GM18907 (cell line): ENCODE measurements at regions not wholly inside any gene's neighbourhood (a gene's known extent, or its start where the extent isn't known, plus 50 kb on each side); places are given as distances from the start of the nearest gene placed in this dataset.

Experiments used
- ATAC-seq: cut with Tn5 transposase; IDR thresholded peaks from one replicate; pipeline ENCODE4 v1.9.1; 2021; ENCODE audit warnings: mild to moderate bottlenecking, moderate library complexity; ENCODE audit not compliant: unreplicated experiment

DNA sequence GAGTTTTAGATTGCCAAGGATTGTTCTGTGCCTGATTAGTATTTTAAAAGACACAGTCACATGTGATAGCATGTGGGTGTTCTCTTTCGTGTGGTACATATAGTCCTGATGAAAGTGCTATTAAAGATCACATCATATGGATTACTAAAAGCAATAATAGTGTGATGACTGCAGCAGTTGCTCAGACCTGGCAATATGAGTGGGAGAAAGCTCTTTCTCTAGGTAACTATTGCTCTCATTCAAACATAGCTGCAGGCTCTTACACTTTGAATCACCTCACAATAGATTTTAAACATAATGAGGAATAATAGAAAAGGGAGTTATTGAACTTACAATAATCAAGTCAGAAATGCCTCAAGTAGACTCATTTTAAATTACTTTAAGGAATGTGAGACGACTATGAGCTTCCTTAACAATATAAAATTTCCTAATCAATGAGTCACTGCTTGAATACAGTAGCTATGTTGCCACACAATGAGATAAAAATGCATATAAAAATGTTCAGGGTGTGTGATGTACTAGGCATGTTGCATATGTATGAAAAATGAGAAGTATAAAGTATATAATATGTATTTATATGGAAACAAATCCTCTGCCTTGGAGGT is 452.1 kb downstream of the TMX3 start:
- no peak for ATAC-seq

DNA sequence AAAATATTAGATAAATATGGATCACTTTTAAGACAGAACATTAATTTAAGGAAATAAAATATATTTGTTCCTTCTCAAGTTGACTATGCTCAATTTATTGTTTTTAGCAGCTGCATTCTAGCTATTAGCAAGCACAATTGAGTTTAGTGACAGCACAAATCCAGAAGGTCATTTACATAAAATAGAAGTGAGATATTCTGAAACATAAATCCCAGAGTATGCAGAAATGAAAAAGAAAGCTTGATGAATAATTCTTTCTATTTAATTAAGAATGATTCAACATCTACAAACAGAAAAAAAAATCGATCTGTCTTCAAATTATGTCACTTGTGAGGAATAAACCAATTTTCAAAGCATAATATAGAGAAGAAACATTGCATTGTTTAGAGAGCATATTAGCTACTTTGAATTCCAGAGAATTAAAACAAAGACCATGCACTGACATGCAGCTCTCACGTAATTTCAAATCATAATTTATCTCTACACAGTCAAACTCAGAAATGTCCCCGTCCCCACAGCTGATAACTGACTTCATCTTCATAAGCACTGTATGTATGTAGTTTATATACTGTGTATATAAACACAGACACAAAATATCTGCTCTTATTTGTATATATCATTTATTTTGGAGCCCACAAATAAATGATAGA is 458.4 kb downstream of the TMX3 start:
- ATAC-seq = no peak

DNA sequence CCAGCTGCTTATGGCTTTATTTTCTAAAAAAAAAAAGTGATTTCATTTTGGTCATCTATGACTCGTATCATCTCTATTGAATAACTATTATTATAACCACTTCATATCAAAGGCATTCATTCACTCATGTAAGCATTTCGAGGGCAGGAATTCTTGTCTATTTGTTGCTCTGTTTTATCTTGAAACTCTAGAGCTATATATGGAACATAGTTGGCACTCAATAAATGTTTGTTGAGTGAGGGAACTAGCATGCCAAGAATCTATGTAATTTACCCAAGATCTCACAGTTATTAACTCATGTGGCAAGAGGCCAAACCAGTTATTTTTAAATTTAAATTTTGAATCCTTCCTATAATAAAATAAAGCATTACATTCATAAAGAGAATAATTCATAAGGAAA is 470.1 kb downstream of the TMX3 start:
- no peak for ATAC-seq

DNA sequence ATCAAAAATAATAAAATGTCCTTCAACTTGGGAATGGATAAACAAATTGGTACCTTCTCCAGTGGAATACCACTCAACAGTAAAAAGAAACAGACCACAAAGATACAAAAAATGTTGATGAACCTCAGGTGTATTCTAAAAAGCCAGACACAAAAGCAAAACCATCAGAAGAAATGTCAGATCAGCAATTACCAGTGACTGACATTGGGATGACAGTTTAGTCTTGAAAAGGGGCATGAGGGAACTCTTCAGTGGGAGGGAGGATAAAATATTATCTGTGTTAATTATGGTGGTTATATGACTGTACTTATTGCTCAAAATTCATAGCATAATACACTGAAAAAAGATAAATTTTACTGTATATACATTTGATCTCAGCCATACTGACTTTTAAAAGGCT is 473.0 kb downstream of the TMX3 start:
- ATAC-seq = no peak

DNA sequence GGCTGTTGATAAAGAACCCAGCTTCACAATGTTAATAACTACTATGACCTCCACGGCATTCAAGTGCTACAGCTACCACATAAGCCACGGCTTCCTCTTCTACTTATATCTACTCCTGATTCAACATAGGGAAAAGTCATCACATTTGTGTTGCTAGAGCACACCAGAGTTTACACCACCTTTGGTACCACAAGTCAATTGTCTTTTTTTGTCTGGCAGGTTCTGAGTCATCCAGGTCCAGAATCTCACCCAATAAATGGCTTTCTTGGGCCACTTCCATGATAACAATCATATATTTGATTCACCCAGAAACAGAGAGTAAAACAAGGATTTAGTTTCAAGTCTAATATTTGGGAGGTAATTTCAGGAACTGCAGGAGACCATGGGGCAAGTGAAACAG is 480.2 kb downstream of the TMX3 start:
- no peak for ATAC-seq

DNA sequence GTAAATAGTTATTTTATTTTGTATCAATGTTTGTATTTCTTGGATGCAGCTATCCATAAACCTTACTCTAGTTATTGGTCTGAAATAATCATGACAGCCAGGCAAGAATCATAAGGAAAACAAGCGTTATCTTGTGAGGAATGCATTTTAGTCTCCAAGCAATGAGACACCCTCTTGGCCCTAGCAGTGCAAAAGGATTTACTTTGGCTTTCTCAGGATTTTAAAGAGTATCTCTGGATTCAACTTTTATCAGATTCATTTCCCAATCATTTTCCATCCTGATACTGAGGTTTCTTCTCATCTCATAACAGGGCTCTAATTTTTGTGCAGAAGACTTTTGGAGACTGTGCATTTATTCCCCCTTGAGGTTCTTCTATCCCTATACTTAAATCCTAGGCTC is 480.8 kb downstream of the TMX3 start:
- no peak for ATAC-seq

DNA sequence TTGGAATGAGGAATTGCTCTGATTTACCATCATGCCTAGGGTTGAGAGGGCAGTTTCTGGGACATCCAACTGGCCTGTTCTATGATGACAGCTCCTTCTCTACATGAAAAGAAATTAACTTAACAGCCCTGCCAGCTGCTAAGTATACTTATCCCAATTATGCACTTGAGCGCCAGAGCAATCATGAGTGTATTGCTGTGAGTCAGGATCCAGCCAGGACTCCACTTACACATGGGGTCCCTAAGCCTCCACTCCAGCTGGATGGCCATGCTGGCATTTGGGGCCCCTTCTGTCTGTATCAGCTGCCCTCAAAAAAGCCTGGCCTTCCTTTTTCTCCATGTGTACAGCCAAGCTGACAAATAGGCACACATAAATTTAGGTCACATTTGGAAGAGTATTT is 481.9 kb downstream of the TMX3 start:
- no peak for ATAC-seq

DNA sequence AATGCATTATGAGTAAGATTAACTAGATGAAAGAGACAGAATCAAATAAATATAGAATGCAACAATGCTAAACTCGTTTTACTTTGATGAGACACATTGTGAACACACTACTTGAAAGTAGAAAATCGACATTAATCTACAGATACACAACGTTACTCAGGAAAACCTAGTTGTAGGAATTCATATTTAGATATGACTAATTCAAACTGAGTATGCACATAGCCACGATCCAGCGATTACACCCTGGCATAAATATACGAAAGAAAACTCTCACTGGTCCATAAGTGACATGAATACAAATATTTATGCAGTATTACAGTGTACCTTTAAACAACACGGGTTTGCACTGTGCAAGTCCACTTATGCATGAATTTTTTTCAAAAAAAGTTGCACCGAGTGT is 485.6 kb downstream of the TMX3 start:
- no peak for ATAC-seq

DNA sequence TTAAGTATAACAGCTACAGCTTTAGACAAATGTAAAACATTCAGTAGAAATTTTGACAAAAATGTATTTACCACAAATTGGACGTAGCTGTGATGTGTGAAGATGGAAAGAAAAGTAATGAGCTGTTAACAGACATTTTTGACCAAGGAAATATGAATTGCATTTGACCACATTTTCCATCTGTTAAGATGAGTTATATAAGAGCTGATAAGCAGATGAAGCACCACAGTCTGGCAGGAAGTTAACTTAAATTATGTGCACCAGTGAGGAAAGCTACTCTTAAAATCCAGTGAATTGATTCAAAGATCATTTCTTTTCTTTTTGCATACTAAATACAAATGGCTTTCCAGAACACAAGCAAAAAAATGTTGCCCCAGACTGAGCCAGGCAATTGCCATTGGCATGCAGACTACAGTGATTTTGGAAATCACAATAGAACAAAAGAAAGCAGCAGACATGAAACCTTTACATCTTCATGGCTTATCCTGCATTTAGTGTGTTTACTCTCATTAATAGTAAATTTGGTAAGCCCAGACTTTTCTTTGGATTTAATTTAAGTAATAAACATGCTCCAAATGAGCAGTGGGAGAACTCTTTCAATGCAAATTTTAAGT is 493.7 kb downstream of the TMX3 start:
- ATAC-seq = no peak

DNA sequence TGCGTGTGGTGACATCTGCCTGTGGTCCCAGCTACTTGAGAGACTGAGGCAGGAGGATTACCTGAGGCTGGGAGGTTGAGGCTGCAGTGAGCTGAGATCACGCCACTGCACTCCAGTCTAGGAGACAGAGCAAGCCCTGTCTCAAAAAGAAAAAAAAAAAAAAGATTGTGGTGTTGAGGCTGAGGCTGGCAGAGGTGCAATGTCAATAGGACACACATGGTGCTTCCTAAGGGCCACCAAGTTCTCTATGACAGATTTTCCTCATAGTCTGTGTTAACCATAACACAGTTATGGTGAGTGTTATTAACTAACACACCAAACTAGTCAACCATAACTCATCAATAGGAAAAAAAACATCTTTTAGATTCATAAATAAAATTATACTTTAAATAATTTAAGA is 494.4 kb downstream of the TMX3 start:
- ATAC-seq = no peak

DNA sequence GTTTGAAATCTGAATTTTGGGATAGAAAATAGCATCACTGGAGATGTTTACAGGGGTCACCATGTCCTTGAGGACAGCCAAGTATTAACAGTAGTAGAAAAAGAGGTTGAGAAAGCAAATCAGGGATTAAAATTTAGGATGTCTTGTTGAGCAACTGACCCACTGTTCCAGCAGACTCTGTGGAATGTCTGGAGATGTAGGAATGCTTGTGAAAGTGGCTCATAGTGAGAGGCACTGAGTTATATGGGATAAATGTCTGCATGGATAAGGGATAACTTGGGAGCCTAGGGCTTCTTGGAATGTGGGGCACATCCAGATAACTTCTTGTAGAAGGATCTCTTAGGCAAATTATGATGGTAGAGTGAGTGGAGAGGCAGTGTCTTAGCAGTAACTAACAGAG is 495.0 kb downstream of the TMX3 start:
- ATAC-seq = no peak

DNA sequence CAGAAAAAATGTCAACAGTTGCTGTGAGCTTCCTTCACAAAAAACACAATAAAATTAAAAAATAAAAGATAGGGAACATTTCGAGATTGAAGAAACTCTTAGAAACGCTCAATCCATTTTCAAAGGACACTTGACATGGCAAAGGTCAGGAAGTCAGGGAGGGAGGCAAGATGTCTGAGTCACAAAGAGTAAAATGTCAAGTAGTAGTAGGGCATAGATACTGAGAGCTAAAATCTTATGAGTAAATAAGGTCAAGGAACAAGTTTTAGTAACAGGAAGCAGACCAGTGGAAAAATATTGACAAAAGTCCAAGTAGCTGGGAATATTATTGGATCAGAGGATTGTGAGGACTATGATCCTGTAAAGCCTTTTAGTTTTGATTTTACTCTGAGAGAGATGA is 495.6 kb downstream of the TMX3 start:
- no peak for ATAC-seq

DNA sequence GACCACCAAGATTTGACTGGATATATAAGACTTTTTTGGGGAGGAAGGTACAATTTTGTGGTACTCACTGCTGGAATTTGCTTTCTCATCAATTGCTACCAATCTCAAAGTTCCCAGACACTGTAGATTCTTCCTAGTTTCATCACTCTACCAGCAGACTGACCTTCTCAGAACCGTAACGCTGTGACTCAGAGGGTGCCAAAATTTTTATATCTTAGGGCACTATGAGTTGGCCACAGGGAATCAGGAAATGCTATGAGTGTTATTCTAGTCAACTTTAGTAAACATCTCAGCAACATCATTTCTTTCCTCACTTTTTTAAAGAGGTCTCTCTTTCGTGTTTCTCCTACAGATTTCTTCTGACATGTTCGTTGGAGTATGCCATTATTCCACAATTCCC is 499.0 kb downstream of the TMX3 start:
- ATAC-seq = no peak

DNA sequence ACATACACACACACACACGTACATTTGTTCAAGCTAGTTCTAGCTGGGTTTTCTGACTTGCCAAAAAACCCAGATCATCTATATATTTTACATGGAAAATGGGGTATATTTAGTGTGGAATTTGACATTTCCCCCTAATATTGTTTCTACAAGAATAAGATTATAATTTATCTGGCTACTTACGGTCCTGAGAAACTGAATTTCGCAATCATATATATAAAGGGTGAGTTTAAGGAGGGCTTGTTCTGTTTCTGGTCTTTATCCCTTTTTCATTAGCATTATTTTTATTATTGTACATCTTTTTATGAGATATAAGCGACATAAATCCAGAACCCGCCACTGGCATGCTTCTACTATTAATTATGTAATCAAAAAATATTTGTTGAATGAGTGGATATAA is 528.9 kb downstream of the TMX3 start:
- no peak for ATAC-seq

DNA sequence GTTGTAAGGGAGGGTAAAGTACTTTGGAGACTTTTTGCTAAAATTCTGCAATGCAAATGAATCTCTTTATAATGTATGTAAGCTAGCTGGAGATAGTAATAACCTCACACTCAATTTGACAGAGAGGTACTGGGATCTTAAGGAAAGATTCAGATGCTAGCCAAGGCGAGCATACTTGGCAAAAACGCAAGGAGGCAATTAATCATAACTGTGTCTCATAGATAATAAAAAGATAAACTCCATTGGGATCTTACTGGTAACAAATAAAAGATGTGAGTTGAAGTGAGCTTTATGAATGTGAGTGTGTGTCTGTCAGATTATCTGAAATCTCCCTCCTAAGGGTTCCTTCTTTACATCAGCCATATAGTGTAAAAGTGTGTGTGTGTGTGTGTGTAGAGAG is 533.0 kb downstream of the TMX3 start:
- no peak for ATAC-seq

DNA sequence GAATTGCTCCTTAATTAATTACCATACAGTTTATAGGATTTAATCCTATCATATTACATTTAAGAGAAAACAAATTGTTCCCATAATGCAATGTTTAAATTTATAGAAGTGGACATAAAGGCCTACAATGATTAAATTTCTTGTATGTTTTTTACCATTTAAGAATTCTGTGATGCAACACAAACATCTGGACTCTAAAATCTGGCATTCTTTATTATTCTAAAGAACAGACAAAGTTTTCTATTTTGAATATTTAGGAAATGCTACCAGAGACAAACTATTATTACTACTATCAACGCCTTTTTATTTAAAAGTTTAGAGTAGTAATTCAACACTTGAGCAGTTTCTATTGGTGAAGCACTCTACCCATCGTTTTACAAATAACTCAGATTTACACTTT is 535.1 kb downstream of the TMX3 start:
- ATAC-seq = no peak

DNA sequence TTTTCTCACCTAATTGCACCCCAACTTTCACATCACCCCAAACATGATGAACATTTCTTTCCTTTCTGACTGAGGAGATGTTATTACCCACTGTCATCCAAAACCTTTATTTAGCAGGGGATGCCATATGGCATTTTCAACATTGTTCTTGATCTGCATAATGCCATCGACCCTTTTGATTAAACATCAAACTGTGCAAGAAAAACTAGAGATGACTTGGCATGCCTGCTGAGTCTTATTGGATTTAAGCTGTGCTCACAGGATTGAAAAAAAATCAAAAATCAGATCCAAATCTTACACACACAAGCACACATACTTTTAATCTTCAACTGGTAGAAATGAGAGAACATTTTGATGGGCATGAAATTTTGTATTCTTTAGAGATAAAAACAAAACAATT is 536.0 kb downstream of the TMX3 start:
- ATAC-seq = no peak

DNA sequence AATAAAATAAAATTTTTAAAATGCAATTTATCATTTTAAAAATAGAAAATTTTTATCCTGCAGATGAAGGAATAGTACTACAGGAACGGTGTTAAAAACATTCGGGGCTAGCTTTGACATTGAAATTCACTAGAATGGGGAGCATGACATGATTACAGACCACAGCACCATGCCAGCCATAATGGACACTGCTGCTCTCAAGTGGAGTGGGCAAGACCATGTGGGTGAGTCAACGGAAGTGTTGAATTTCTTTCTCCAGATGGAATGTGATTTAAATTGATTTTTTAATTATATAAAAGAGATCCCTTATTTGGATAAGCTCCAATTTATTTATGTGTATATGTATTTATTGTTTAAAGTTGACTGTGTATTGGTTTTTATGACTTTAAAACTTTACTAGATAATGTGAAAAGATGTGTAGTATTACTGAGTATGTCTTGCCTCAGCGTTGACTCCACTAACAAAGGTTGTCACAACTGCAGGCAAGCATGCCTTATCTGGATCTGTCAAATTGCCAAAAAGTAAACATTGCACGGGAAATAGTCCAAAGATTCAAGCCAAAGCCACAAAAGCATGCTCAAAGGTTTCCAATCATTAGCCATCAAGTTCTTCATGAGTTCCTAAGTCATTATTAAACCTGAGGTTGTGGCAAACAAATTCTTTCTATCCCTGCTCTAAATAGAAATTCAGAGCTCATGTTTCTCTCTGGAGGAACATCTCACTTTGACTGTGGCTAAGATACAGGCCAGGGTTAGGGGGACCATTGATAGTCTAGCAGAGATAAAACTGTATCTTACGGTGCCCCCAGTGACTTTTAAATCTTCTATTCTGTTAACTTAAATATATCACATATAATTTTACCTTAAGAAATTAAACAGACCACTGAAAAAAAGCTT is 536.9 kb downstream of the TMX3 start:
- ATAC-seq = no peak

DNA sequence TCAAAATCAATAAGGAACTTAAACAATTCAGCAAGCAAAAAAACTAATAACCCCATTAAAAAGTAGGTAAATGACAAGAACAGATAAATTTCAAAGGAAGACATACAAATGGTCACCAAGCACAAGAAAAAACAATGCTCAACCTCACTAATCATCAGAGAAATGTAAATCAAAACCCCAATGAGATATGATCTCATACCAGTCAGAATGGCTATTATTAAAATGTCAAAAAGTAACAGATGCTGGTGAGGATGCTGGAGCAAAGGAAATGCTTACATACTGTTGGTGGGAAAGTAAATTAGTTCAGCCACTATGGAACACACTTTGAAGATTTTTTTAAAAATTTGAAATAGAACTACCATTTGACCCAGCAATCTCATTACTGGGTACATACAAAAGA is 538.0 kb downstream of the TMX3 start:
- ATAC-seq = no peak

DNA sequence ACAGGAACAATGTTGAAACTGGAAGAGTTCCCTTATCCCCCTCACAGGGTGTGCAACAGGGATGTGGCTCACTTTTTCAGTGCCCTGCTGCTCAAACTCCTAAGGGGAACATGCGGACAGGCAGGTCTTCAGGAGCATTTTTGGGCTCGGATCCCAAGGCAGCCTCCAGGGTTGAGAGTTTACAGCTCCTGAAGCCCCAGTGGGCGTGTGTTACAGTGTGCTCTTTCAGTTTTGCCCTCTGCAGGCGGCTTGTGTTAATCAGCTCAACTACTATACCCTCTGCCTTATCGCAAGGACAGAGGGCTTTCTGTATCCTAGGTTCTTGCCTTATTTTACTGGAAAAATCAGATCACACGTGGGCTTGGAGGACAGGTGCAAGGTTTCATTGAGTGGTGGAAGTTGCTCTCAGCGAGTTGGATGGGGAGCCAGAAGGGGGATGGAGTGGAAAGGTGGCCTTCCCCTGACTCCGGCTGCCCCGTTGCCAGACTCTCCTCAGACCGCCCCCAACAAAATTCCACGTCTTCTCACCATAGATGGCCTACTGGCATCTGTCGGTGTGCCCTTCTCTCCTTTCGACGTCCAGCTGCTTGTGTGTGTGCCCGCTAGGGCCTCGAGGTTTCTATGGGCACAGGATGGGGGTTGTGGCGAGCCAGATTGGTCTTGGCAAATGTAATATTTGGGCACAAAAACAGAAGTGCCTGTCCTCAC is 541.9 kb downstream of the TMX3 start:
- no peak for ATAC-seq

DNA sequence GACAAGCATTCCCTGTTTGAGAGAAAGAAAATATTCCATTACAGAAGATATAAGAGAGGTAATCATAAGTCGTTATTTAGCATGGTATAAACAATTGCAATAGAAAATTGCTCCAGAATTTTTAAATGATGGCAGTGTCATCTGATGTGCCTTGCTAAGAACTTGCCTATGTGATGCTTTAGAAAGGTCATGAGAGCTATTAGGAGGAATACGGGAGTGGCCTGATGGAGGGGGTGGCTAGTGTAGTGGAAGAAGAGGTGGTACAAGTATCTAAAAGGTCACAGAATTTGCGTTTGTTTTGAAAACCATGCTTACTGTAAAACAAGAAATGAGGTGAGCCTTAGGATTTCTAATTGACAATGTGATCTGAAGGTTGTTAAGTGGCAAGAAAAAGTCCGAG is 550.0 kb downstream of the TMX3 start:
- no peak for ATAC-seq
